K562 (cell line): ENCODE measurements at regions not wholly inside any gene's neighbourhood (a gene's known extent, or its start where the extent isn't known, plus 50 kb on each side); places are given as distances from the start of the nearest gene placed in this dataset.

Experiments
- ATAC-seq: fragments of 200-7000 bp; cut with Tn5 transposase; 3 replicates; pipeline ENCODE4 v1.9.1; 2020; ENCODE audit warnings: moderate library complexity
- BruUV-seq: library from RNA; stranded (reverse); fragments of 400-500 nt; replicated peaks from 2 replicates; lab custom pipeline; 2021; lab: Mats Ljungman, UMichigan
- CTCF ChIA-PET: fragments of 300-600 bp; formaldehyde crosslinking; extraction: SDS; loops from one replicate; lab custom pipeline; 2021; ENCODE audit warnings: low intra/inter-chr PET ratio; lab: Yijun Ruan, JAX
- POLR2A ChIA-PET: fragments of 300-600, 350-650 bp; sonication (Branson Sonifier 250); formaldehyde crosslinking; extraction: SDS; loops from one replicate; lab custom pipeline; 2021; ENCODE audit warnings: antibody characterized with exemption, inconsistent platforms; lab: Yijun Ruan, JAX
- DNase-seq, 4 experiments: peaks; one replicate each; pipeline versions ENCODE4 v3.0.0 to v3.0.0-alpha.2; 2011 to 2018; ENCODE audit warnings: low spot score in 3 of 4, mixed read lengths in 3 of 4; ENCODE audit errors: extremely low read depth in 1 of 4
- FAIRE-seq: peaks from 2 replicates; lab custom pipeline; 2011; peaks lifted over from hg19 to GRCh38; lab: Jason Lieb, UNC
- H2AFZ ChIP-seq: 2 replicates; pipeline ENCODE4 v1.6.0; 2011; ENCODE audit warnings: low read depth, low read length, control low read depth, inconsistent platforms
- H3K27ac ChIP-seq: fragments of 200-600 bp; 3 replicates; pipeline ENCODE4 v1.8.0; 2011; ENCODE audit warnings: low read depth, mild to moderate bottlenecking, control low read depth, inconsistent platforms, low read length, moderate library complexity, mixed read lengths; ENCODE audit errors: extremely low read depth
- H3K27me3 ChIP-seq, 2 experiments: fragments of 300-600 bp in 1 of 2; 2 replicates in 1 of 2; 3 replicates in 1 of 2; pipeline versions ENCODE4 v1.6.0 to v1.8.0; 2011; ENCODE audit warnings: inconsistent platforms in 2 of 2, low read length in 2 of 2, mild to moderate bottlenecking in 1 of 2, mixed read lengths in 1 of 2, moderate library complexity in 1 of 2; ENCODE audit not compliant: control insufficient read depth in 2 of 2, insufficient read depth in 2 of 2
- H3K36me3 ChIP-seq: fragments of 300-600 bp; 3 replicates; pipeline ENCODE4 v1.8.0; 2011; ENCODE audit warnings: mild to moderate bottlenecking, low read length, inconsistent platforms; ENCODE audit not compliant: control insufficient read depth, insufficient read depth
- H3K4me1 ChIP-seq, 2 experiments: fragments of 200-600 bp in 1 of 2; replicated peaks in 1 of 2; 2 replicates in 1 of 2; 3 replicates in 1 of 2; pipeline versions ENCODE4 v1.5.1 to v1.8.0; 2011; ENCODE audit warnings: inconsistent platforms in 2 of 2, low read length in 2 of 2, mild to moderate bottlenecking in 1 of 2, mixed read lengths in 1 of 2, moderate library complexity in 1 of 2; ENCODE audit not compliant: control insufficient read depth in 2 of 2, insufficient read depth in 2 of 2
- H3K4me2 ChIP-seq: 2 replicates; pipeline ENCODE4 v1.6.1; 2011; ENCODE audit warnings: low read length, control low read depth, inconsistent platforms, mixed read lengths; ENCODE audit not compliant: insufficient read depth
- H3K4me3 ChIP-seq: fragments of 200-600 bp; sonication (generic), shearing (Covaris generic); 2 replicates; pipeline ENCODE4 v1.5.1; 2016; ENCODE audit warnings: control low read depth, inconsistent platforms
- H3K79me2 ChIP-seq: fragments of 200-600 bp; 3 replicates; pipeline ENCODE4 v1.8.0; 2011; ENCODE audit warnings: low read length, inconsistent platforms; ENCODE audit not compliant: control insufficient read depth, insufficient read depth
- H3K9ac ChIP-seq, 2 experiments: 2 replicates each; pipeline versions ENCODE4 v1.6.0 to v1.6.1; 2011; ENCODE audit warnings: low read depth in 2 of 2, low read length in 2 of 2, control low read depth in 1 of 2, inconsistent platforms in 1 of 2, mild to moderate bottlenecking in 1 of 2, mixed read lengths in 1 of 2; ENCODE audit not compliant: insufficient read depth in 1 of 2
- H3K9me1 ChIP-seq: one replicate; pipeline ENCODE4 v1.6.0; 2011; ENCODE audit warnings: inconsistent platforms, mild to moderate bottlenecking, low read length, moderate library complexity; ENCODE audit not compliant: control insufficient read depth, insufficient read depth
- H3K9me3 ChIP-seq: replicated peaks from 2 replicates; pipeline ENCODE4 v1.5.1; 2011; ENCODE audit warnings: low read depth, low read length, inconsistent platforms; ENCODE audit not compliant: control insufficient read depth, insufficient read depth
- H4K20me1 ChIP-seq: replicated peaks from 2 replicates; pipeline ENCODE4 v1.6.1; 2011; ENCODE audit warnings: low read length, inconsistent platforms, mixed read lengths; ENCODE audit not compliant: control insufficient read depth, insufficient read depth
- ETV1 ChIP-seq: fragments of 450-650 bp; conservative IDR thresholded peaks from 2 replicates; pipeline ENCODE4 v1.6.1; 2016; ENCODE audit warnings: missing genetic modification characterization, control low read depth, low read depth, missing compliant biosample characterization
- HBP1 ChIP-seq: fragments of 450-650 bp; formaldehyde crosslinking; IDR thresholded peaks from 2 replicates; pipeline ENCODE4 v1.4.0; 2022; ENCODE audit warnings: missing genetic modification characterization
- HDAC1 ChIP-seq, 2 experiments: fragments of 450-650 bp; IDR thresholded peaks; 2 replicates each; pipeline ENCODE4 v1.6.1; 2016 to 2017; ENCODE audit warnings: inconsistent platforms in 1 of 2, mild to moderate bottlenecking in 1 of 2, moderate library complexity in 1 of 2
- KDM1A ChIP-seq, 2 experiments: fragments of 450-650 bp; IDR thresholded peaks; 2 replicates each; pipeline ENCODE4 v1.6.1; 2016; ENCODE audit warnings: mild to moderate bottlenecking in 2 of 2
- KDM5B ChIP-seq: fragments of 200-600 bp; sonication (generic); IDR thresholded peaks from 2 replicates; pipeline ENCODE4 v1.6.1; 2012; ENCODE audit warnings: low read depth, mild to moderate bottlenecking, moderate library complexity, low read length, control low read depth, inconsistent platforms; ENCODE audit not compliant: insufficient replicate concordance
- MTA1 ChIP-seq: fragments of 450-650 bp; IDR thresholded peaks from 2 replicates; pipeline ENCODE4 v1.6.1; 2017; ENCODE audit warnings: borderline replicate concordance
- NFE2 ChIP-seq: IDR thresholded peaks from 2 replicates; pipeline ENCODE4 v1.6.1; 2014; ENCODE audit warnings: antibody characterized with exemption, low read depth
- NFXL1 ChIP-seq: fragments of 450-650 bp; formaldehyde crosslinking; IDR thresholded peaks from 2 replicates; pipeline ENCODE4 v1.4.0; 2021; ENCODE audit warnings: mild to moderate bottlenecking
- OTX1 ChIP-seq: fragments of 450-650 bp; formaldehyde crosslinking; IDR thresholded peaks from 2 replicates; pipeline ENCODE4 v1.4.0; 2022; ENCODE audit warnings: mild to moderate bottlenecking
- RAD21 ChIP-seq, 2 experiments: fragments of 250-450 bp in 1 of 2; fragments of 450-650 bp in 1 of 2; sonication (Bioruptor Pico) in 1 of 2; formaldehyde crosslinking in 1 of 2; IDR thresholded peaks in 1 of 2; conservative IDR thresholded peaks in 1 of 2; 2 replicates each; pipeline versions ENCODE4 v1.4.0 to v1.8.0; 2020 to 2022; ENCODE audit warnings: mild to moderate bottlenecking in 2 of 2, moderate library complexity in 1 of 2
- SMC3 ChIP-seq: conservative IDR thresholded peaks from 2 replicates; pipeline ENCODE4 v1.6.1; 2011; ENCODE audit warnings: low read depth, low read length, improper control_type of control experiment; ENCODE audit not compliant: insufficient read depth
- TRIM24 ChIP-seq, 2 experiments: fragments of 450-650 bp; IDR thresholded peaks; 2 replicates each; pipeline ENCODE4 v1.6.1; 2016
- USF2 ChIP-seq: sonication (generic); formaldehyde crosslinking; IDR thresholded peaks from 2 replicates; pipeline ENCODE4 v1.5.0; 2020; ENCODE audit warnings: missing genetic modification reagents
- ZBTB2 ChIP-seq: fragments of 450-650 bp; IDR thresholded peaks from 2 replicates; pipeline ENCODE4 v1.6.1; 2016; ENCODE audit warnings: antibody characterized with exemption
- ZNF512 ChIP-seq: IDR thresholded peaks from 2 replicates; pipeline ENCODE4 v1.6.1; 2016; ENCODE audit warnings: missing genetic modification characterization, missing compliant biosample characterization
- WGBS: fragments of 100-300 bp; shearing (Covaris generic); methylation state at CpG from one replicate; pipeline ENCODE4 v1.1.6; 2016; ENCODE audit warnings: low coverage, mixed read lengths; ENCODE audit not compliant: insufficient coverage; ENCODE audit errors: missing lambda C conversion rate; 5-methylcytosine and 5-hydroxymethylcytosine counted together
- in situ Hi-C: fragments of 300-500 bp; cut with MboI; formaldehyde crosslinking; loops from 4 replicates; pipeline ENCODE4 v1.15.0; 2018; ENCODE audit warnings: inconsistent platforms, mixed read lengths
- intact Hi-C: fragments of 100-400 bp; cut with micrococcal nuclease; formaldehyde crosslinking; loops from 2 replicates; pipeline ENCODE4 v1.14.2; 2022

- POLR2A ChIA-PET, result no interaction called here
- peaks cover 7% of the 10 kb centered on the region; the same call in 1 of the 2 replicates for H3K9me3 ChIP-seq
- intact Hi-C loops, result no loop called here
- peaks cover 0 to 19% of the 10 kb centered on the region in 2 experiments; a peak in 3 of 5 replicates for H3K4me1 ChIP-seq
- ATAC-seq, result no peak
- FAIRE-seq, result no peak
- no peaks in the 10 kb centered on the region for H3K79me2 ChIP-seq
- H4K20me1 ChIP-seq, result no peaks in the 10 kb centered on the region
- no peaks in the 10 kb centered on the region for H3K9me1 ChIP-seq
- no peaks in the 10 kb centered on the region; the same call in 2 of the 3 replicates for H3K36me3 ChIP-seq
- BruUV-seq, result no TSS peak
- no peak overlapping the region for H3K4me3 ChIP-seq
- no peak for DNase-seq
- no peak overlapping the region for H3K4me2 ChIP-seq
- whole genome bisulfite sequencing, result 39% methylated on average over 6 of the region's 8 CpGs
- in situ Hi-C loops, result no loop called here
- no peak overlapping the region for H3K27ac ChIP-seq
- H2AFZ ChIP-seq, result no peak overlapping the region
- peak overlapping the region in 1 of 2 experiments; percentile 29; a peak in 2 of 4 replicates for H3K9ac ChIP-seq
- CTCF ChIA-PET, result no interaction called here
- H3K27me3 ChIP-seq, result no peaks in the 10 kb centered on the region
- TF ChIP-seq KDM1A (IDR thresholded peaks at IDR 0.05), result peak in 1 of 2 experiments; percentile 67; a peak in 2 of 4 replicates
- peak; percentile 42; the same call in 1 of the 2 replicates for TF ChIP-seq MTA1
- TF ChIP-seq HBP1 (CRISPR knock-in tag), result peak; percentile 15; the same call in 1 of the 2 replicates
- TF ChIP-seq KDM5B, result no peak
- TF ChIP-seq RAD21 (CRISPR knock-in tag; conservative IDR thresholded peaks at IDR 0.05 in 1 of 2, IDR thresholded peaks at IDR 0.05 in 1 of 2), result no peak
- no peak for TF ChIP-seq ETV1 (tag)
- TF ChIP-seq SMC3, result no peak
- peak in 1 of 2 experiments; percentile 27; a peak in 1 of 4 replicates for TF ChIP-seq HDAC1 (IDR thresholded peaks at IDR 0.05)
- TF ChIP-seq ZNF512 (tag), result peak; percentile 58
- peak; percentile 15; the same call in 1 of the 2 replicates for TF ChIP-seq USF2 (CRISPR knock-in tag)
- no peak for TF ChIP-seq NFXL1 (CRISPR knock-in tag)
- TF ChIP-seq NFE2, result no peak
- no peak for TF ChIP-seq TRIM24 (IDR thresholded peaks at IDR 0.05)
- TF ChIP-seq OTX1, result 0 out of 2 replicates have a peak, but pooled peaks have one; percentile 25
- TF ChIP-seq ZBTB2, result peak; percentile 28; the same call in 1 of the 2 replicates
These were observed 62.2 kb downstream of the MYEOV start for GRCh38 chr11:69355959-69356702.
